OCI-LY3 (cell line): ENCODE measurements at regions not wholly inside any gene's neighbourhood (a gene's known extent, or its start where the extent isn't known, plus 50 kb on each side); places are given as distances from the start of the nearest gene placed in this dataset.

Source experiments
- H2AFZ ChIP-seq: fragments of 200-600, 300-600 bp; shearing (Covaris generic); 2 replicates; pipeline ENCODE4 v1.6.0; 2014; ENCODE audit warnings: antibody characterized with exemption, low read depth, low read length
- H3K27ac ChIP-seq: fragments of 200-600, 300-600 bp; sonication (generic); 2 replicates; pipeline ENCODE4 v1.5.1; 2014; ENCODE audit warnings: mild to moderate bottlenecking, low read length, moderate library complexity, mixed read lengths
- H3K27me3 ChIP-seq: fragments of 200-600, 300-600 bp; sonication (generic); 2 replicates; pipeline ENCODE4 v1.6.1; 2014; ENCODE audit warnings: low read depth, low read length, mixed read lengths
- H3K36me3 ChIP-seq: fragments of 200-600, 300-600 bp; sonication (generic); replicated peaks from 2 replicates; pipeline ENCODE3; 2014; ENCODE audit warnings: low read depth, low read length, mixed read lengths
- H3K4me1 ChIP-seq: fragments of 300-600, 200-600 bp; sonication (generic); 2 replicates; pipeline ENCODE4 v1.6.1; 2014; ENCODE audit warnings: low read length, mixed read lengths
- H3K4me2 ChIP-seq: fragments of 200-600, 300-600 bp; sonication (generic); 2 replicates; pipeline ENCODE4 v1.6.1; 2014; ENCODE audit warnings: low read length, mixed read lengths
- H3K4me3 ChIP-seq: fragments of 300-600, 200-600 bp; sonication (generic); 2 replicates; pipeline ENCODE4 v1.5.1; 2014; ENCODE audit warnings: antibody characterized with exemption, mild to moderate bottlenecking, low read length, moderate library complexity
- H3K79me2 ChIP-seq: fragments of 300-600, 200-600 bp; shearing (Covaris generic); 2 replicates; pipeline ENCODE4 v1.6.1; 2014; ENCODE audit warnings: mild to moderate bottlenecking, low read length, mixed read lengths
- H3K9ac ChIP-seq: fragments of 300-600, 200-600 bp; shearing (Covaris generic); 2 replicates; pipeline ENCODE4 v1.6.0; 2014; ENCODE audit warnings: mild to moderate bottlenecking, low read length, moderate library complexity
- H3K9me3 ChIP-seq: fragments of 200-600, 300-600 bp; shearing (Covaris generic); 2 replicates; pipeline ENCODE4 v1.6.1; 2014; ENCODE audit warnings: low read length, mixed read lengths; ENCODE audit not compliant: insufficient read depth
- H4K20me1 ChIP-seq: fragments of 200-600, 300-600 bp; sonication (generic); 2 replicates; pipeline ENCODE4 v1.6.1; 2016; ENCODE audit warnings: low read length, mixed read lengths; ENCODE audit not compliant: insufficient read depth
- CTCF ChIP-seq: fragments of 200-600, 300-600 bp; sonication (generic); IDR thresholded peaks from 2 replicates; pipeline ENCODE4 v1.5.1; 2014; ENCODE audit warnings: antibody characterized with exemption, low read length, low read depth
- EZH2phosphoT487 ChIP-seq: fragments of 200-600 bp; shearing (Covaris generic); IDR thresholded peaks from 2 replicates; pipeline ENCODE4 v1.6.1; 2018; ENCODE audit warnings: antibody characterized with exemption, mixed run types, low read depth

GRCh38 chr22:48161298-48161697, 1398.8 kb downstream of the TBC1D22A start:
- H3K36me3 ChIP-seq, result no peaks in the 10 kb centered on the region
- no peaks in the 10 kb centered on the region for H4K20me1 ChIP-seq
- TF ChIP-seq CTCF, result no peak
- TF ChIP-seq EZH2phosphoT487, result no peak
- no peak overlapping the region for H3K9ac ChIP-seq
- H3K4me2 ChIP-seq, result no peak overlapping the region
- no peaks in the 10 kb centered on the region for H3K9me3 ChIP-seq
- no peaks in the 10 kb centered on the region for H3K79me2 ChIP-seq
- no peak overlapping the region for H3K4me3 ChIP-seq
- H3K27ac ChIP-seq, result no peak overlapping the region
- no peaks in the 10 kb centered on the region for H3K4me1 ChIP-seq
- H3K27me3 ChIP-seq, result no peaks in the 10 kb centered on the region
- no peak overlapping the region for H2AFZ ChIP-seq

GRCh38 chr22:48157676-48158075, 1395.2 kb downstream of the TBC1D22A start:
- Histone ChIP-seq H3K9me3 (no peaks in the 10 kb centered on the region), H3K27ac (no peak overlapping the region), H3K9ac (no peak overlapping the region), H3K27me3 (no peaks in the 10 kb centered on the region), H2AFZ (no peak overlapping the region), H3K4me3 (no peak overlapping the region), H3K36me3 (no peaks in the 10 kb centered on the region), H4K20me1 (no peaks in the 10 kb centered on the region), H3K4me2 (no peak overlapping the region), H3K4me1 (no peaks in the 10 kb centered on the region), H3K79me2 (no peaks in the 10 kb centered on the region)
- no peak for TF ChIP-seq CTCF
- no peak for TF ChIP-seq EZH2phosphoT487

GRCh38 chr22:48156603-48157355, 1394.3 kb downstream of the TBC1D22A start:
- Histone ChIP-seq H3K27ac (no peak overlapping the region), H3K9ac (no peak overlapping the region), H3K4me1 (peaks cover 8% of the 10 kb centered on the region), H3K36me3 (no peaks in the 10 kb centered on the region), H2AFZ (no peak overlapping the region), H3K9me3 (no peaks in the 10 kb centered on the region), H4K20me1 (no peaks in the 10 kb centered on the region), H3K4me3 (no peak overlapping the region), H3K27me3 (no peaks in the 10 kb centered on the region), H3K4me2 (no peak overlapping the region), H3K79me2 (no peaks in the 10 kb centered on the region)
- TF ChIP-seq EZH2phosphoT487 (no peak), CTCF (no peak)

- TF ChIP-seq EZH2phosphoT487 (no peak), CTCF (no peak)
- Histone ChIP-seq H3K9me3 (no peaks in the 10 kb centered on the region), H3K36me3 (no peaks in the 10 kb centered on the region), H3K27ac (no peak overlapping the region), H3K79me2 (no peaks in the 10 kb centered on the region), H2AFZ (no peak overlapping the region), H3K9ac (no peak overlapping the region), H3K4me3 (no peak overlapping the region), H3K4me2 (no peak overlapping the region), H4K20me1 (no peaks in the 10 kb centered on the region), H3K4me1 (peaks cover 11% of the 10 kb centered on the region), H3K27me3 (no peaks in the 10 kb centered on the region)
Measured at GRCh38 chr22:48155446-48155845, 1393.0 kb downstream of the TBC1D22A start.
